ENCODE measurements at regions not wholly inside any gene's neighbourhood (a gene's known extent, or its start where the extent isn't known, plus 50 kb on each side); places are given as distances from the start of the nearest gene placed in this dataset.

DNA sequence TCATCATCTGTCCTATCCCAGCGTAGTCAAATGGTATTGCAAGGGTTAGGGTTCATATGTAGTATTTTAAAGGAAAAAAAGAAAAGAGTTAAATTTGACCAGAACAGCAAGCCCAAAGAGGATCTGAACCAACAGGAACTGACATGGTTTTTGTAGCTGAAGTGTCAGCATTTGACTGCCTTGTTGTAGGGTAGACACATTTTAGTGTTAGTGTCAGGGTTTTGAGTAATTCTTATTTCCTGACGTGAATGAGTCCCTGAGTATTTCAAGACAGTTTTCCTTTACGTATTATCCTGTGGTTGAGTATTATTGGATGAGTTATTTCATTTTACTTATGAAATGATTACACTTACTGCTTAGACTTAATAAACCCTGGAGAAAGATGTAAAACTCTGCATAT is 173.3 kb upstream of the ZEB2 start (continued):
- TF ChIP-seq, protein P1, sequence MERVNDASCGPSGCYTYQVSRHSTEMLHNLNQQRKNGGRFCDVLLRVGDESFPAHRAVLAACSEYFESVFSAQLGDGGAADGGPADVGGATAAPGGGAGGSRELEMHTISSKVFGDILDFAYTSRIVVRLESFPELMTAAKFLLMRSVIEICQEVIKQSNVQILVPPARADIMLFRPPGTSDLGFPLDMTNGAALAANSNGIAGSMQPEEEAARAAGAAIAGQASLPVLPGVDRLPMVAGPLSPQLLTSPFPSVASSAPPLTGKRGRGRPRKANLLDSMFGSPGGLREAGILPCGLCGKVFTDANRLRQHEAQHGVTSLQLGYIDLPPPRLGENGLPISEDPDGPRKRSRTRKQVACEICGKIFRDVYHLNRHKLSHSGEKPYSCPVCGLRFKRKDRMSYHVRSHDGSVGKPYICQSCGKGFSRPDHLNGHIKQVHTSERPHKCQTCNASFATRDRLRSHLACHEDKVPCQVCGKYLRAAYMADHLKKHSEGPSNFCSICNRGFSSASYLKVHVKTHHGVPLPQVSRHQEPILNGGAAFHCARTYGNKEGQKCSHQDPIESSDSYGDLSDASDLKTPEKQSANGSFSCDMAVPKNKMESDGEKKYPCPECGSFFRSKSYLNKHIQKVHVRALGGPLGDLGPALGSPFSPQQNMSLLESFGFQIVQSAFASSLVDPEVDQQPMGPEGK (CRISPR knock-in tag; IDR thresholded peaks at IDR 0.05; ENCODE audit: borderline replicate concordance), result no peak

GRCh38 chr2:144692661-144693060 is 172.7 kb upstream of the ZEB2 start:
- no peak for TF ChIP-seq CSDC2 (CRISPR knock-in tag; IDR thresholded peaks at IDR 0.05)
- TF ChIP-seq ZNF8 (CRISPR knock-in tag; IDR thresholded peaks at IDR 0.05), result no peak
- no peak for TF ChIP-seq BACH2 (CRISPR knock-in tag; IDR thresholded peaks at IDR 0.05; ENCODE audit: borderline replicate concordance)
- no peak for TF ChIP-seq ZNF565 (CRISPR knock-in tag; conservative IDR thresholded peaks at IDR 0.05; ENCODE audit: low read depth)
- TF ChIP-seq OSR1 (CRISPR knock-in tag; IDR thresholded peaks at IDR 0.05), result no peak
- TF ChIP-seq SNAI2 (CRISPR knock-in tag; IDR thresholded peaks at IDR 0.05), result no peak
- no peak for TF ChIP-seq ZFP30 (CRISPR knock-in tag; IDR thresholded peaks at IDR 0.05)
- no peak for TF ChIP-seq ESRRG (CRISPR knock-in tag; IDR thresholded peaks at IDR 0.05)
- no peak for TF ChIP-seq TSHZ2 (CRISPR knock-in tag; IDR thresholded peaks at IDR 0.05)
- no peak for TF ChIP-seq ZNF70 (CRISPR knock-in tag; IDR thresholded peaks at IDR 0.05)
- no peak for TF ChIP-seq PPARA (CRISPR knock-in tag; IDR thresholded peaks at IDR 0.05; ENCODE audit: borderline replicate concordance)
- TF ChIP-seq CSRNP3 (CRISPR knock-in tag; IDR thresholded peaks at IDR 0.05), result no peak

GRCh38 chr2:144690771-144691170 is 170.9 kb upstream of the ZEB2 start:
- no peak for ATAC-seq
- TF ChIP-seq ZC3H10 (CRISPR knock-in tag; IDR thresholded peaks at IDR 0.05) (no peak), CSDC2 (CRISPR knock-in tag; IDR thresholded peaks at IDR 0.05) (no peak)

More at GRCh38 chr2:144692661-144693060, 172.7 kb upstream of the ZEB2 start:
- no peak for ATAC-seq

DNA sequence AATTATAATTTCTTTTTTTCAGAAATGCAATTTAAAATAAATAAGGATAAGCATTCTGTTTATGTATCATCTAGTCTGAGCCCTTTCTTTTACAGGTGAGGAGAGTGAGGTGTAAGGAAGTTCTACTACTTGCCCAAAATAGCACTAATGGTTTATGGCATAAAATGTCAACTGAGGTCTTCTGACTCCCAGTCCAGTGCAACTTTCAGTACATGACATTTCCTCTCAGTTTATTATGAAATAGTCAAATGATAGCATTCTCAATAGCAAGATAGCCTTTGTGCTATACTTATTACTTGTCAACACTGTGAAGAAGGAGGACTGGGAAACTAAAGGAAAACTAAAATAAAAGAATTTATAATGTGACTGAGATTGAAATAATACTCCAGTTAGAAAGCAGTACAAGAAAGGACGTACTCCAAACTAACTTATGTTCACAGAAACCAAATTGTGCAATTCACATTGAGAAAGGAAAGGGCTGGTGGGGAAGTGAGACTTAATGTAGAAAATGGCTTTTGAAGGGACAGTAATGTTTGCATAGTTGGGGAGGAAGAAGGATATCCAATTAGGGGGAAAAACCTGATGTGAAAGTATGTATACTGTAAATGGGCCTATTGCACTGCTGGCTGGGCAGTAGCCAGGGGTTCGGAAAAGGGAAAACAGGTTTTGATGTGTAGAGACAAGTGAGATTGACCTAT is 166.7 kb upstream of the ZEB2 start:
- TF ChIP-seq CSRNP3 (CRISPR knock-in tag; IDR thresholded peaks at IDR 0.05) (no peak), BACH2 (CRISPR knock-in tag; IDR thresholded peaks at IDR 0.05; ENCODE audit: borderline replicate concordance) (no peak), TCF4 (CRISPR knock-in tag; IDR thresholded peaks at IDR 0.05; ENCODE audit: borderline replicate concordance) (no peak), PPARA (CRISPR knock-in tag; IDR thresholded peaks at IDR 0.05; ENCODE audit: borderline replicate concordance) (no peak), ZC3H10 (CRISPR knock-in tag; IDR thresholded peaks at IDR 0.05) (no peak), GLIS3 (CRISPR knock-in tag; IDR thresholded peaks at IDR 0.05) (no peak), ZNF70 (CRISPR knock-in tag; IDR thresholded peaks at IDR 0.05) (no peak), ZFP3 (CRISPR knock-in tag; IDR thresholded peaks at IDR 0.05) (no peak), CREB5 (CRISPR knock-in tag; IDR thresholded peaks at IDR 0.05; ENCODE audit: low read depth) (no peak), ARNTL (CRISPR knock-in tag; IDR thresholded peaks at IDR 0.05; ENCODE audit: borderline replicate concordance, low read depth) (no peak)
- TF ChIP-seq, protein P1 (CRISPR knock-in tag; IDR thresholded peaks at IDR 0.05; ENCODE audit: borderline replicate concordance), result no peak
- ATAC-seq, result no peak
